Posterior vena cava (tissue), 2 donors: ENCODE measurements at regions not wholly inside any gene's neighbourhood (a gene's known extent, or its start where the extent isn't known, plus 50 kb on each side); places are given as distances from the start of the nearest gene placed in this dataset.
"Not testable (repeated sequence)": the region's sequence is repeated elsewhere in the genome, so short reads cannot be mapped to it uniquely, and the experiment has no call there.

ENCODE experiments used
- DNase-seq: peaks from one replicate; pipeline ENCODE4 v3.0.0-alpha.2; 2020; ENCODE audit warnings: low spot score
- intact Hi-C, 2 donors: fragments of 100-400 bp; cut with DNase I; formaldehyde crosslinking; loops; one replicate each; pipeline versions ENCODE4 v1.14.1 to v1.14.2; 2022 to 2023
- donor health status: DM: yes; HTN: yes; CAD: no.
- donor health status: DM: yes; HTN: yes; CAD: no.

DNA sequence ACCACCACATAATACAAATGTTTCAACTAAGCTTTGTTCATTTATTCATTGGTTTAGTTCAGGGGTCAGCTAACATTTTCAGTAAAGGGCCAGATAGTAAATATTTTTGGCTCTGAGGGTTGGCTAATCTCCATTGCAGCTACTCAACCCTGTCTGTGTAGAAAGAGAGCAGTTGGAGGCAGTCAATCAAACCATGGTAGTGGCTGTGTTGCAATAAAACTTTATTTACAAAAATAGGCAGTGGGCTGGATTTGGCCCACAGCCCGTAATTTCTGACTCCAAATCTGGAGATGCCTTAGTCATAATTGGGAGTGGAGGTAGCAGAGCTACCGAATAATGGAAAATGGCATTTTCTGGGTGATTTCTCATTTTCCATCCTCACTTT is 242.5 kb upstream of the ZFP64 start:
- intact Hi-C loops = no loop called here
- DNase-seq = no peak

DNA sequence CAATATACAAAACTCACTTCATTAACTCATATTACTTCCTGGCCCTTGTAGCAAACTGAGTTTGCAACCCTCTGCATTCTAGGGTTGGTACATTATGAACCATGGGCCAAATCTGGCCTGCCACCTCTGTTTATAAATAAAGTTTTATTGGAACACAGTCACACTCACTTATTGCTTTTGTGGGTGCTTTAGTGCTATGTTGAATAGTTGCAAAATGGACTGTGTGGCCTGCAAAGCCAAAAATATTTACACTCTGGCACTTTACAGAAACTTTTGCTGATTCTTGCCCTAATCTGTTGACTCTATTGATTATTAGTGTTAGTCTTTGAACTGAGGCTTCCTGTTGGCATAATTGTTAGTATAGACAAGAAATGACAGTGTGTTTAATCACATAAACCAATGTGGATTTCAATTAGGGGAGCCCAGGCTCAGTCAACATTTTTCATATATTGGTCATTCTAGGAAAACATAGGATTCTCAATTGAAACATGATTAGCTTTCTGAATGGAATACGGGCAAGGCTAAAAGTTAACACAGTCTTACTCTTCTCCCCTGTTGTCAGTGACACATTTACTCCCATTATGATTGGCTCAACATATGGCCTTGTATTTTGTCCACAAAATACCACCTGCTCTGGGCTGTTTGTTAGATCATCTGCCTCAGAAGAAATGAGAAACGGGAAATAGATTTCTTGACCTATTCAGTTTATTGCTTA is 241.9 kb upstream of the ZFP64 start:
- DNase-seq = no peak
- intact Hi-C loops = no loop called here

DNA sequence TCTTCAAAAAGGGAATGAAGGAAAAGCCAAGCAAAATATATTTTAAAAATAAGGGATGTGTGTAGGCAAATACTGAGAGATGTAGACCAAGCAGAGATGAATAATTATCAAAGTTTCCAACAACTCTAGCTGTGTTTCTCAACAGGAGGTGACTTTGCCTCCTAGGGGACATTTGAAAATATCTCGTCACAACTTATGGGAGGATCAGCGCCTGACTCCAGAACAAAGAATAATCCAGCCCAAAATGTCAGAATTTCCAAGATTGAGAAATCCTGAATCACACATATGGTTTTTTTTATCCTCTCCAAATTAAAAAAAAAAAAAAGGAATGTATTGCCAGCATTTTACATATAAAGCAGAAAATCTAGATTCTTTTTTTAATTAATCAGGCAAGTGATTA is 241.2 kb upstream of the ZFP64 start:
- no peak for DNase-seq
- intact Hi-C loops = no loop called here

DNA sequence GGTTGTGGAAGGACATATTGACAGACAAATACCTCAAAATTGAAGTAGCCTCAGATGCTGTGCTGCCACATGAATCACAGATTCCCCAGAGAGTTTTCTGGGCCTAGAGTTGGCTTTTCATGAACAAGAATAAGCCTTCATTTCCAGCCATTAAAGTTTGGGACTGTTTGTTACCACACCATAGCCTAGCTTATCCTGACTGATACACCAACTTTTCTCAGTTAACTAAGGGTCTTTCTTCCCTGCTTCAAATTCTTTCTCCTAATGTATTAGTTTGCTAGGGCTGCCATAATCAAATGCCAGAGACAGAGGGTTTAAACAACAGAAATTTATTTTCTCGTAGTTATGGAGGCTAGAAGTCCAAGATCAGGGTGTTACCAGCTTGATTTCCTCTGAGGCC is 237.4 kb upstream of the ZFP64 start:
- DNase-seq = no peak
- intact Hi-C loops = no loop called here

DNA sequence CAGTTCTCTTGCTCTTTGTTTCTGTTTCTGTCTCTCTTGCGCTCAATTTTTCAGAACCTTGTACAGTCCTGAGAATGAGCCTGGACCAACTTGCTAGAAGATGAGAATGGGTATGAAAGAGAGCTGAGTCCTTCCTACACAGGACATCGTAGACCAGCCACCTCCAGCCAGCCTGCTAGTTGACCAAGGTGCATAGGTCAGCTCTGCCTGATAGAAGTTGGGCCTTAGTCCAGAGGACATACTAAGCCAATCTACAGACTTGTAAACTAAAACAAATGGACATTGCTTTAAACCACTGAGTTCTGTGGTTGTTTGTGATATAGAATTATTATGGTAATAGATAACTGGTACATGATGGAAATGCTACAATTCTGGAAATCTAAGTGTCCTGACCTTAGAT is 236.4 kb upstream of the ZFP64 start:
- intact Hi-C loops = no loop called here
- no peak for DNase-seq

DNA sequence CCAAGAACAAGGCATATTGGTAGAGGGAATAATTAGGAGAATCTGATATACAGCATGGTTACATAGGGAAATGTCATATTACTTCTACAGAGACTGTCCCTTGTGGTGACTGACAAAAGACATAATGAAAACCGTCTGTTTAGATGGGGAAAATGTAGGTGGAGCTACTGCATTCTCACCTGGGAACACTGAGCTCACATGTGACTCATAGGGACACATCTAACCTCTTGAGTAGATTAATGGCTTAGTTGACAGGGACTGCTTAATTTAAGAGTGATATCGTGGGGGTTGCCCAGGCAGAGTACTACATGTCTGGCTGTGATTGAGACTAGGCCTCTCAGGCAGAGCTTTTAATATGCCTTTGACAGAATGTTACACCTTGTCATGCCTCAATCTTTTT is 235.3 kb upstream of the ZFP64 start:
- no peak for DNase-seq
- intact Hi-C loops = no loop called here

DNA sequence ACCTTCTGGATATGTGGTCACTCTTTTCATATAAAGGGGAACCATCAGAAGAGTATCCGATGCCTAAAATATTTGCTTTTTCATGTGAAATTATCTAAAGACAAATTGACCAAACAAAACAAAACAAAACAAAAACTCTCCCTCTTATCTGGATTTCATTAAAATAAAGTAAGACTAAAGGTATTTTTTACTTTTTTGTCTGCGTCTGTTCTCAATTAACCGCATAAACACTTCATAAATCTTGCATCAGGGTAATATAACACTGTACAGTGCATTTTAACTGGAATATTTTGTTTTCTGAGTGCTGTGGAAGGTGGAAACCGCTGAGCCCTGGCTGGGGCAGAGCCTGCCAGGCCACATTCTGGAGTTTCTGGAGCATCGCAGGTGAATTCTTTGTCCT is 234.1 kb upstream of the ZFP64 start:
- intact Hi-C loops = no loop called here

DNA sequence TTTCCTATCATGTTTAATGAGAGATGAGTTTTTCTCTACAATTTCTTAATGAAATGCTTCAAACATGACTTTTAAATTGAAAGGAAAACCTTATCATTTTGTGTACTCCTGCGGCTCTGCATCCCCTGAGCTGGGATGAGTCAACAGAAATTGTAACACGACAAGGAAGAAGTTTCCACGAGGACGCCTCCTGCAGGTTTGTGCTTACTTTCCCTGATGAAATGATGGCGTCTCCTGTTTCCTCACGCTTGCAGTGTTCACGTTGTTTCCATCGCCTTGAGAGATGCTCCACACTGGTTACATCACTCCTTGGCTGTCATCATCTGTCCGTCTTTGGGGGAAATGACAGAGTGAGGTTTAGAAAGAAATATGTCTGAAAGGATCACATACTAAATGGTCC is 233.7 kb upstream of the ZFP64 start:
- intact Hi-C loops = no loop called here
- no peak for DNase-seq

More for the DNA sequence above, 234.1 kb upstream of the ZFP64 start:
- DNase-seq = no peak

DNA sequence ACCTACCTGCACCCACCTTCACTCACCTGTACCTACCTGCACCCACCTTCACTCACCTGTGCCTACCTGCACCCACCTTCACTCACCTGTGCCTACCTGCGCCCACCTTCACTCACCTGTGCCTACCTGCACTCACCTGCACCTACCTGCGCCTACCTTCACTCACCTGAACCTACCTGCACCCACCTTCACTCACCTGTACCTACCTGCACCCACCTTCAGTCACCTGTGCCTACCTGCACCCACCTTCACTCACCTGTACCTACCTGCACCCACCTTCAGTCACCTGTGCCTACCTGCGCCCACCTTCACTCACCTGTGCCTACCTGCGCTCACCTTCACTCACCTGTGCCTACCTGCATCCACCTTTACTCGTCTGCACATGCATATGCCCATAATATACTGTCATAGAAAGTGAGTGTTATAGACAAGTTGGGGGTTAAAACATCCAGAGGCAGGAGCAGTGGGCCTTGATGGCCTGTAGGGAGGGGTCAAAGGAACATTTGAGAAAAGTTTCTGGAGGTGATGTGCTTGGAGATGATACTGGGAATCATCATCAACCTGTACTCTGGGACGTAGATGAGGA is 232.9 kb upstream of the ZFP64 start:
- intact Hi-C loops, DNase-seq: not testable (repeated sequence)

DNA sequence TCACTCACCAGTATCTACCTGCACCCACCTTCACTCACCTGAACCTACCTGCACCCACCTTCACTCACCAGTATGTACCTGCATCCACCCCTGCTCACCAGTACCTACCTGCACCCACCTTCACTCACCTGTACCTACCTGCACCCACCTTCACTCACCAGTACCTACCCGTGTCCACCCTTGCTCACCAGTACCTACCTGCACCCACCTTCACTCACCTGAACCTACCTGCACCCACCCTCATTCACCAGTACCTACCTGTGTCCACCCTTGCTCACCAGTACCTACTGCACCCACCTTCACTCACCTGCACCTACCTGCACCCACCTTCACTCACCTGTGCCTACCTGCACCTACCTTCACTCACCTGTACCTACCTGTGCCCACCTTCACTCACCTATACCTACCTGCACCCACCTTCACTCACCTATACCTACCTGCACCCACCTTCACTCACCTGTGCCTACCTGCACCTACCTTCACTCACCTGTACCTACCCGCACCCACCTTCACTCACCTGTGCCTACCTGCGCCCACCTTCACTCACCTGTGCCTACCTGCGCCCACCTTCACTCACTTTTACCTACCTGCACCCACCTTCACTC is 232.1 kb upstream of the ZFP64 start:
- DNase-seq, intact Hi-C loops: not testable (repeated sequence)

DNA sequence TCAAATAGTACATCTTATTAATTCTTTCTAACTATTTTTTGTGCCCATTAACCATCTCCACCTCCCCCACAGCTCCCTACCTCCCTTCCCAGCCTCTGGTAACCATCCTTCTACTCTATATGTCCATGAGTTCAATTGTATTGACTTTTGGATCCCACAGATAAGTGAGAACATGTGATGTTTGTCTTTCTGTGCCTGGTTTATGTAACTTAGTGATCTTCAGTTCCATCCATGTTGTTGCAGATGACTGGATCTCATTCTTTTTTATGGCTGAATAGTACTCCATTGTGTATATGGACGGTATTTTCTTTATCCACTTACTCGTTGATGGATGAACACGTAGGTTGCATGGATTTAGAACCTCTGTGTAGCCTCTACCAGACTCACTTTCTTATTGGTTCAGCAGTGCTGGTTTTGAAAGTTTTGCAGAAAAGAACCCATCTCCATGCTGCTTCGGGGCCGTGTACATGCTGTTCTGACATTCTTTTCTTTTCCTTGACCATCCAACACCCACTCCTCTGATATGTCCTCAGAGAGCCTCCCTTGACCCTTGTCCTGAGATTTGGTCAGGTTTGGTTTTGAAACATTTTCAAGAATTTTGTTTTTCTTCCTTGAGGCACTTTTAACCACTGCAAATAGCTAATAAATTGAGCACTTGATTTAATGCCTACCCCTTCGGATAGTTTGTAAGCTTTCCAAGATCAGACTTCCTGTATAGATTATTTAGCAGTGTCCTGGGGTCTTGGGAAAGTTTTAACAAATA is 231.2 kb upstream of the ZFP64 start:
- intact Hi-C loops = no loop called here

DNA sequence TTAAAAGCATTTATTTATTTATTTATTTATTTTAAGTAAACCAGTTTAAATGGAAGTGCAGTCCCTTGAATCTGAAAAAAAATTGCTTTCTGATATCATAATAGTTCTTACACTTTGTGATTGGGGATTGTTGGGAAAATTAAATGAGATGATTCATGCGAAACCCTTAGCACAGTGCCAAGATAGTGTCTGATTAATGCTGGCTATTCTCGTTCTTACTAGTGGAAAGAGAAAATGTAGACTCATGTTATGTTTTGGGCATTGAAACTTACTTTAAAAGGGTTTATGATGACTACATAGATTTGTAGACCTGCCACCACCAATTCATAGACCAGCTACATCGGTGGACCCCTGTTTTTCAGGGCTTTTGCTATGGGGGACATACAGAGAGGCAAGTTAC is 229.2 kb upstream of the ZFP64 start:
- DNase-seq = no peak
- intact Hi-C loops = no loop called here

More for the DNA sequence above, 231.2 kb upstream of the ZFP64 start:
- DNase-seq = no peak

DNA sequence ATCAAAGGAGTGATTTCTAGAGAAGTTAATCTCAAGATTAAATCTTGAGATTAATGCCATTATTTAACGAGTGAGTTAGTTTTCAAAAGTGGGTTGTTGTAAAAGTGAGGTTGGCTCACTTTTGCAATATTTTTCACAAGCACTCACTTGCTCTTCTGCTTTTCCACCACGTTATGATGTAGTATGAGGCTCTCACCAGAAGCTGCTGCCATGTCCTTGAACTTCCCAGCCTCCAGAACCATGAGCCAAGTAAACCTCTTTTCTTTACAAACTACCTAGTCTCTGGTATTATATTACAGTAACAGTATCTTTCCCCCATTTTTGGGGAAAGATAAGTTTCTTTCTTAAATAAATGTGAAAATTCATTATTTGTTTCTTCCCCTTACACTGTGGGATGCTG is 227.6 kb upstream of the ZFP64 start:
- no peak for DNase-seq
- intact Hi-C loops = no loop called here

DNA sequence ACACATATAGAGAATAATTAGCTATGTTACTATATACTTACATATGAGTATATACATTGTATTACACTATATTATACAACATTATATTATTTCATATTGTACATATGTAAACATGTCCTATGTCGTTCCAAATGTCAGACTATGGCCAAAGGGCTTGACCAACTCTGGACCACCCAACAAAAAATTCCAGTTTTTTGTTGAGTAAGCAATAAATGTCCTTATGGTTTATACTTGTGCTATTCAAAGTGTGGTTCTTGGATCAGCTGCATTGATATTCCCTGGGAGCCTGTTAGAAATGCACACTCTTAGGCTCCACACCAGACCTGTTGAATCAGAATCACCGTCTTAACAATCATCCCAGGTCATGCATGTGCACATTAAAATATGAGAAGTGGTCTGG is 225.4 kb upstream of the ZFP64 start:
- intact Hi-C loops = no loop called here
- DNase-seq = no peak

DNA sequence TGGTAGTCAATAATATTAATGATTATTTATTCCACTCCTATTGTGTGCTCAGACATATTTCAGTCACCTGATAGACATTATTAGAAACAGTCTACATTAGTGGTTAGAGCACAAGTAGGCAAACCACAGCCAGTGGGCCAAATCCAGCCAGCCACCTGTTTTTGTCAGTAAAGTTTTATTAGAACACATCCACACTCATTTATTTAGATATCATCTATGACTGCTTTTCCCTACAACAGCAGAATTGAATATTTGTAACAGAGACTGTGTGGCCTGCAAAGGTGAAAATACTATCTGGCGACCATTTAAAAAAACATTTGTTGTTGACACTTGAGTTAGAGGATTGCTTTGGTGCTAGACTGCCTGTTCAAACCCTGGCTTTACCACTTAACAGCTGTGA is 220.0 kb upstream of the ZFP64 start:
- no peak for DNase-seq
- intact Hi-C loops = no loop called here

DNA sequence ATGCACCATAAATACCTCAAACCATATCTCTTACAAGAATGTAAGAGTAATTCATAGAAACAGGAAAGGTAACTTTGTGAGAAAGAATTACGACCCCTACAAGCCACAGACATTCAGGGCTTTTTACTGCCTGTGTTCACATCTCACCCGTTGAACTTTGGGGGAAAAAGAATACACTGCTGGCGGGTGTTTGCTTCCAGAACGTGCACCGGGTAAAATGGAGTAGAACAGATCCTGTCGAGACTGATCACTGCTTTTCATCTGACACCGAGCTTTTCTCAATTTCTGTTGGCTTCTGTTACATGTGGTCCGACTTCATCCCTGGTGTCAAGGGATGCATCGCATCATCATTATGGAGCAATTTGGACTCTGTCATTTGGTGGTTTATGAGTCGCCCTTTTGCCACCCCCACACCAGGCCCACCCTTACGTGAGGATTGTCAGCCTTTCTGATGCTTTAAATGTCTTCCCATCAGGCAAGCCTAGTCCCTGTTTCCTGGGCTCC is 219.2 kb upstream of the ZFP64 start:
- no peak for DNase-seq
- intact Hi-C loops = no loop called here

DNA sequence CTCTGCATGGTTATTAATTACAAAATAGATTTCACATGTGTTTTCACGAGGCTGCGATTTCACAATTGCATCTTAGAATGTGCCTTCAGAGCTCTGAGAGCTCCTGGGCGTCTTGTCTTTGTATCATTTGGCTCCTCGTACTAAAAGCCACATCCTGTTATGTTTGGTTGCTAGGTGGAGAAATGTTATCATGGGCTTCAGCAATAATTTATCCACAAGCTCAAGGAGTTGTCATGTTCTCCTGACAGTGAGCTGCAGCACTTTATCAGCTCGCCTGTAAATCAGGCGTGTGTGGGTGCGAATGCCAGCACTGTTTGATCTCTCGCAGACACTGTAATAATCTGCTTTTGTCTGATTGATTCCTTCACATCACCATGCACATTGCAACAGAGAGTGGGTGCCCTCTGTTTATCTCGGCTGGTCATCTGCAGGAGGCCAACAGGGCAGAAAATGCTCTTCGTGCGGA is 218.6 kb upstream of the ZFP64 start:
- intact Hi-C loops = no loop called here
- DNase-seq = no peak

DNA sequence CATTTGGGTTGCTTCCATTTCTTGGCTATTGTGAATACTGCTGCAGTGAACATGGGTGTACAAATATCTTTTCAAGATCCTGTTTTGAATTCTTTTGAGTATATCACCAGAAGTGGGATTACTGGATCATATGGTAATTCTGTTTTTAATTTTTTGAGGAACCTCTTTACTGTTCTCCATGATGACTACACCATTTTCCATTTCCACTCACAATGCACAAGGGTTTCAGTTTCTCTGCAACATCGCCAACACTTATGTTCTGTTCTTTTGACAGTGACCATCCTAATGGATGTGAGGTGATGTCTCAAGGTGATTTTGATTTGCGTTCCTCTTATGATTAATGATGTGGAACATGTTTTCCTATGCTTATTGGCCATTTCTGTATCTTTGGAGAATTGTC is 214.4 kb upstream of the ZFP64 start:
- DNase-seq = no peak
- intact Hi-C loops = no loop called here

DNA sequence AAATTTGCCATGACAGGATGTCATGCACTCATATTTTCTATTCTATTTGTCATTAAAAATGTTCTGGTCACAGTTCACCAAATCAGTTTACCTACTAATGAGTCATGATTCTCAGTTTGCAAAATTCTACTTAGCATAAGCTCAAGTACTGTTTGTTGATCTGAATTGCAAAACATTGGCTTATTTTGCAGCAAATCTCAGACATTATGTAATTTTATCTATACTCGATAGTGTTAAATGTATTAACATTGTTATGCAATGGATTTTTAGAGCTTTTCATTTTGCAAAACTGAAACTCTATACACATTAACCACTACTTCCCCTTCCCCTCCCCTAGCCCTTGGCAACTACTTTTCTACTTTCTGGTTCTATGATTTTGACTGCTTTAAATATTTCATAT is 213.8 kb upstream of the ZFP64 start:
- no peak for DNase-seq
- intact Hi-C loops = no loop called here

DNA sequence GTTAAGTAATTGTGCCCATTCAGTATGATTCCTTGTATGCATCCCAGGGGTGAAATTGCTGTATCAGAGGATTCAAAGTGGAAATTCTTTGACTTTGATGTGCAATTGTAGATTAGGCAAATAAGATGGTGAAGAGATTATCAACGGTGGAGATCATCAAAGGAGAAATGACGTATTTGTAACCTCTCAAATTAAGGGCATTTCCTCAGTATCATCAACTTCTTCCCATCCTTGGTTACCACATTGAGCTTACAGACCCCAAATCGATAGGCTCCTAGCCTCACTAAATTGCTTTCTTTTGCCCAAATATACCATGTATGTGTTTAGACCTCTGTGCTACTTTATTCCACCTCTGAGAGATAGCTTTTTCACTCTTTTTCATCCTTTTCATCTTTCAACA is 213.1 kb upstream of the ZFP64 start:
- no peak for DNase-seq
- intact Hi-C loops = no loop called here
